Transverse colon (tissue), 3 donors: ENCODE measurements at regions not wholly inside any gene's neighbourhood (a gene's known extent, or its start where the extent isn't known, plus 50 kb on each side); places are given as distances from the start of the nearest gene placed in this dataset.

Experiments
- EP300 ChIP-seq: sonication (generic); formaldehyde crosslinking; IDR thresholded peaks from one replicate; pipeline ENCODE4 v1.6.1; 2017; ENCODE audit warnings: antibody characterized with exemption, low read depth
- TF ChIP-seq, protein P1 (sequence below), 5 experiments: fragments of 200-600 bp in 3 of 5; fragments of 450-650 bp in 2 of 5; sonication (generic) in 3 of 5; IDR thresholded peaks; 1 replicate in 2 of 5; 2 replicates in 3 of 5; pipeline ENCODE4 v1.5.1; 2016 to 2017; ENCODE audit warnings: antibody characterized with exemption in 5 of 5, inconsistent platforms in 3 of 5, mild to moderate bottlenecking in 2 of 5, moderate library complexity in 1 of 5

DNA sequence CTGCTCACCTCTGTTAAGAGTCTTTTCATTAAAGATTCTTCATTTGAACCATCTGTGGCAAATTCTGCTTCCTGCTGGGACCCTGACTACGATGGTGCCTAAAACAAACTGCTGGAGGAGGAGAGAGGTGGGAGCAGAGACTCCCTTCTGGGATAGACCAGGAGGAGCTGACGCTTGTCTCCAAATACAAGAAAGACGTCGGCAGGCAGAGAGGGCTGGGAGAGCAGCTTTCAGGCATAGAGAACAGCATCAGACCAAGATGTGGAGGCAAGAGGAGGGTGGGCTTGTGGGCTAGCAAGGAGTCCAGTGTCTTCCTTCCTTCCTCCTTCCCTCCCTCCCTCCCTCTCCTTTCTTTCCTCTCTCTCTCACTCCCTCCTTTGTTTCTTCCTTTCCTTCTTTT, 358.6 kb downstream of the VRK1 start:
- TF ChIP-seq, protein P1, sequence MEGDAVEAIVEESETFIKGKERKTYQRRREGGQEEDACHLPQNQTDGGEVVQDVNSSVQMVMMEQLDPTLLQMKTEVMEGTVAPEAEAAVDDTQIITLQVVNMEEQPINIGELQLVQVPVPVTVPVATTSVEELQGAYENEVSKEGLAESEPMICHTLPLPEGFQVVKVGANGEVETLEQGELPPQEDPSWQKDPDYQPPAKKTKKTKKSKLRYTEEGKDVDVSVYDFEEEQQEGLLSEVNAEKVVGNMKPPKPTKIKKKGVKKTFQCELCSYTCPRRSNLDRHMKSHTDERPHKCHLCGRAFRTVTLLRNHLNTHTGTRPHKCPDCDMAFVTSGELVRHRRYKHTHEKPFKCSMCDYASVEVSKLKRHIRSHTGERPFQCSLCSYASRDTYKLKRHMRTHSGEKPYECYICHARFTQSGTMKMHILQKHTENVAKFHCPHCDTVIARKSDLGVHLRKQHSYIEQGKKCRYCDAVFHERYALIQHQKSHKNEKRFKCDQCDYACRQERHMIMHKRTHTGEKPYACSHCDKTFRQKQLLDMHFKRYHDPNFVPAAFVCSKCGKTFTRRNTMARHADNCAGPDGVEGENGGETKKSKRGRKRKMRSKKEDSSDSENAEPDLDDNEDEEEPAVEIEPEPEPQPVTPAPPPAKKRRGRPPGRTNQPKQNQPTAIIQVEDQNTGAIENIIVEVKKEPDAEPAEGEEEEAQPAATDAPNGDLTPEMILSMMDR (IDR thresholded peaks at IDR 0.05), result no peak
- no peak for TF ChIP-seq EP300
